NAMALWA (cell line): ENCODE measurements at regions not wholly inside any gene's neighbourhood (a gene's known extent, or its start where the extent isn't known, plus 50 kb on each side); places are given as distances from the start of the nearest gene placed in this dataset.
"Not testable (repeated sequence)": the region's sequence is repeated elsewhere in the genome, so short reads cannot be mapped to it uniquely, and the experiment has no call there.

Experiments used
- DNase-seq: peaks from one replicate; pipeline ENCODE4 v3.0.0-alpha.2; 2015; ENCODE audit warnings: low spot score

GRCh38 chr19:30682146-30682998 is 310.2 kb downstream of the ZNF536 start:
- no peak for DNase-seq

DNA sequence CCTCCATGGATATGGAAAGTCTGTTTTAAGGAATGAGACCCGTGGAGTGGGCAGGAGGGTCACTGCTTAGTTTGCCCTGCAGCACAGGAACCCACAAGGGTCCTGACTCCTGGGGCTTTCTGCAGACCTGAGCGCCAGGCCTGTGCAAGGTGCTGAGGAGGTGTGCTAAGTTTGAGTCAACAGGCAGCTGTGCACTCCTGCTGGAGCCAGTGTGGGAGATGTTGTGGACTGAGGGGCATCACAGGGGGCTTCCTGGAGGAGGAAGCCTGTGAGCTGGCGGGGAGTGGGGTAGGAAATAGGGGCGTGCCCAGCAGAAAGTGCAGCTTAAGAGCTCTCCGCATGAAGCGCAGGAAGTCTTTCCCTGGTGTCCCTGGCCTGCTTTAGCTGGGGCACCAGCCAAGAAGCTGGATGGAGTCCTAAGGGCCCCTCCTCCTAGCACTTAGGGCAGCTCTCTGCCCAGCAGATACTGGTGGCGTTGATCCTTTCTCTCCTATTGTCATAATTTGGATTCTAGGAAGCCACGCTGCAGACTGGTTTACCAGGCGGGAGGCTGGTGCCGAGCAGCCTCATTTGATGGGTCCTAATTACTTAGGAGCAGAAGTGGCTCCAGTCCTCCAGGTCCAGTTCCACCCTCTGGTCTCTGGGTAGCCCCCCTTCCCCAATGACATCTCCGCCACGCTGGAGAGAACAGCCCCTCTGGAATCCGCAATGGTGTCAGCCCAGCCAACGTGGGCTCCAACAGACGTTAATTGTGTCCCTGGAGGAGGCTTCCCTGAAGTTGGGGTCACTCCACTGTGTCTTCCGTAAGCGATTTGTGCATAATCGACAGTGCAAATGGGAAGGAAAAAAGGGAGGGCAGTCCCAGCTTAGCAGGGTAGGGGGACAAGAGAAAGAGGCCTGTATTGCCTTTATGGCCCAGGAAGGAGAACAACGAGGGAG is 309.2 kb downstream of the ZNF536 start:
- DNase-seq, result no peak

GRCh38 chr19:30680399-30680798 is 308.2 kb downstream of the ZNF536 start:
- DNase-seq, result not testable (repeated sequence)

GRCh38 chr19:30679789-30680188 is 307.6 kb downstream of the ZNF536 start:
- no peak for DNase-seq

DNA sequence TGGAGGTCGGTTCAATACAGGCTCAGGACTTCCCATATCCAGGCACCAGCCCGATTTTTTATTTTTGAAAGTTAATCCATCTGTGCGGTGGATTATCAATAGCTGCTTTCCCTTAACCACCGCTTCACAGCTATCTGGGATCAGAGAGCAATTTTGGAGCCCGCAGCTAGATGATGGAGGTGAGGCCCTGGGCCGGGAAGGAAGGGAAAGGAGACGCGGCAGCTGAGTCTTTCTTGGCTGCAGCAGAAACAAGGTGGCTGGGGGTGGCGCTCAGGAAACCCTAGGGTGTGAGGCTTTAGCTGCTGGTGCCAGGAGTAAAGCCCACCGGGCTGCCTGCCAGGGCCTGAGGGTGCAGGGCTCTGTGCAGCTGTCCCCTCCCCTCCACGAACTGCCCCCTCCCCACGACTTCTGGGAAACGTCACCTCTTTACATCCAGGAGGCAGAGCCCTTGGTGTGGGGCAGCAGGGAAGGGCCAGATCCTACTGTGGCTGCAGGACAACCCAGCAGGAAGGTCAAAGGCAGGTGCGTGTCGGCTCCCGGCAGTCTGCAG is 307.0 kb downstream of the ZNF536 start:
- no peak for DNase-seq

GRCh38 chr19:30678168-30678567 is 306.0 kb downstream of the ZNF536 start:
- no peak for DNase-seq

GRCh38 chr19:30677702-30678101 is 305.5 kb downstream of the ZNF536 start:
- DNase-seq, result no peak

GRCh38 chr19:30676990-30677679 is 305.0 kb downstream of the ZNF536 start:
- DNase-seq, result no peak

DNA sequence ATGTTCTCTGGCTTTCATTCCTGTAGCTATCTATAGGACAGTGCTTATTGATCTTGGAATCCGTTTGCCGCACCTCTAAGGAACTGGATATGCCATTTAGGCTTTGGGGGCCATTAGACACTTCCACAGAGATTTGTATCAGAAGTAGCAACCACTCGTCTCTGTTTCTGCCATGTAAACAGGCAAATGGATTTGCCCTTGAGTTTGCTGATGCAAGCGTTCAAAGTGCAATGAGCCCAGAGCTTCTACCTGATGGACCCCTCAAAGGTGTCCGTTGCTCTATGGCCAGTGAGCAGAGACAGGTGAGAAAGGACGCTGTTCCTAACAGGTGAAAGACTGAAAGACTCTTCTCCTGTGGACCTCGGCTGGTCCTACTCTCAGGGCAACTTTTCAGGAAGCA is 302.9 kb downstream of the ZNF536 start:
- DNase-seq, result no peak

GRCh38 chr19:30674656-30675055 is 302.5 kb downstream of the ZNF536 start:
- DNase-seq, result no peak

GRCh38 chr19:30673336-30673735 is 301.2 kb downstream of the ZNF536 start:
- no peak for DNase-seq

- DNase-seq, result no peak
These were observed 300.7 kb downstream of the ZNF536 start for GRCh38 chr19:30672926-30673325.

- no peak for DNase-seq
These were observed 299.5 kb downstream of the ZNF536 start for GRCh38 chr19:30671622-30672051.

GRCh38 chr19:30671367-30671619 is 299.1 kb downstream of the ZNF536 start:
- DNase-seq, result no peak

- no peak for DNase-seq
These were observed 298.6 kb downstream of the ZNF536 start for GRCh38 chr19:30670562-30671366.

- no peak for DNase-seq
These were observed 297.8 kb downstream of the ZNF536 start for GRCh38 chr19:30670011-30670329.

DNA sequence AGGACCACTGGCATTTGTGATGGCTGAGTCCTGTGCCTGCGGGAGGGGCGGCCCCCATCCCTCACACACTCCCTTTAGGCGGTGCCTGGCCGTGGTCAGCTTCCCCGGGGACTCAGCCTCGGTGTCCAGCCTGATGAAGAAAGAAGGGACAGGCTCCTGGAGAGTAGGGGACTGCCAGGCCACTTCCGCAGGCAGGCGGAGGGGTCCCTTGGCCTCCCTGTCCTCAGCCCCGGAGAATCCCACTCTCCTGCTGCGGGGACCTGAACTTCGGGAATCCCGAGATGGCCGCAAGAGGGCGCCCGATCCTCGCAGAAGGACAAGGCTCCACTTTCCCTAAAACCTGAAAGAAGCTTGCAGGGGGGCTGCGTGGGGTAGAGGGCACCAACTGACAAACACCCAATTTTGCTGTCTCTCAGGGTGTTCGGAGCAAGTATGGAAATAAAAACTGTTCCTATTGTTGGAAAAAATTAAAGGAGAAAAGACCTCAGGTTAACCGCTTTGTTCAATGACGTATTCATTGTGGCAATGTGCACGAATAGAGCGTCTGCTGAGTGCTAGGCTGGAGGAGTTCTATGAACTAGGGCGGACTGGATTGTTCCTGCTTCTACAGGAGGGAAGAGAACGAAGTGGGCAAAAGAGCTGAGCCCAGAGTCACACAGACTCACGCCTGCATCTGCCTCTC is 297.3 kb downstream of the ZNF536 start:
- peak; percentile 43 for DNase-seq

- DNase-seq, result no peak
These were observed 296.5 kb downstream of the ZNF536 start for GRCh38 chr19:30668521-30669155.

DNA sequence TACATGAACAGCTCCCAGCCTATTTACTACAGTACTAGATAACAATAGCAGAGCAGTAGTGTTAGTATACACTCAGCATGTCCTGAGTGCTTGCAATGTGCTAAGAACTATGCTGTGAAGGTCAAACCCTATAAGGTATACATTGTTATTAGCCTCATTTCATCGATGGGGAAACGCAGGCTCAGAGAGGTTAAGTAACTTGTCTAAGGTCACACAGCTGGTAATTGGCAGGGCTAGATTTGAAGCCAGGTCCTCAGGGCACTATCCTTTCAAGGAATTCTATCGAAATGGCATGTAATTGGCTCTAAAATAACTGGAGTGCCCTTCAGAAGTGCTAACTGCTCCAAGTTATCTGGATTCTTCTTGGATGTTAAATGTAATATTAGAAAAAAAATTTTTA is 295.6 kb downstream of the ZNF536 start:
- DNase-seq, result no peak

GRCh38 chr19:30667227-30667626 is 295.0 kb downstream of the ZNF536 start:
- no peak for DNase-seq
